Adrenal gland (tissue), 5 donors: ENCODE measurements at regions not wholly inside any gene's neighbourhood (a gene's known extent, or its start where the extent isn't known, plus 50 kb on each side); places are given as distances from the start of the nearest gene placed in this dataset.

ENCODE experiments used
- POLR2A ChIP-seq, 2 donors: fragments of 450-650 bp; IDR thresholded peaks; one replicate each; pipeline ENCODE4 v1.6.1; 2017; ENCODE audit warnings: antibody characterized with exemption in 2 of 2, mild to moderate bottlenecking in 2 of 2, moderate library complexity in 1 of 2
- TF ChIP-seq, protein P1 (sequence below), 6 experiments: fragments of 450-650 bp in 4 of 6; fragments of 200-600 bp in 2 of 6; sonication (generic) in 1 of 6; IDR thresholded peaks; 1 replicate in 5 of 6; 2 replicates in 1 of 6; pipeline versions ENCODE4 v1.5.1 to v1.8.0; 2016 to 2021; ENCODE audit warnings: antibody characterized with exemption in 6 of 6, mild to moderate bottlenecking in 2 of 6, moderate library complexity in 1 of 6
- donor health status: DM: no; HTN: no; CAD: no.

DNA sequence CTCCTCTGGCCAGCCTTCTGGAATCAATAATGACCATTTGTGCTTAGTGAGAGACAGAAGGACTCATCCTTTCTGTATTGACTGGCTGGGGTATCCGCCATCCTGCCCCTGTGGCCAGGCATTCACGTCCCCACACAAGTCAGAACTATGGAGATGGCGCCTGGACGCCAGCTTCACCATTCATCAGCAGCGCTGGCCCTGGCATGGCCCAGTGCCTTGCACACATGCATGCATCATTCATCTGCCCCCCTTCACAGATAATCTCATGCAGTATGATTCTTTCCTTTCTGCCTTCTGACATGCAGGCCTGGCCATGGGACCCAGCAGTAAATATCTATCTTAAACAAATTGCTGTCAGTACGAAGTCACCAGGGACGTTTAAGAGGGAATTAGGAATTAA lies 114.8 kb upstream of the MKI67 start:
- TF ChIP-seq, protein P1, sequence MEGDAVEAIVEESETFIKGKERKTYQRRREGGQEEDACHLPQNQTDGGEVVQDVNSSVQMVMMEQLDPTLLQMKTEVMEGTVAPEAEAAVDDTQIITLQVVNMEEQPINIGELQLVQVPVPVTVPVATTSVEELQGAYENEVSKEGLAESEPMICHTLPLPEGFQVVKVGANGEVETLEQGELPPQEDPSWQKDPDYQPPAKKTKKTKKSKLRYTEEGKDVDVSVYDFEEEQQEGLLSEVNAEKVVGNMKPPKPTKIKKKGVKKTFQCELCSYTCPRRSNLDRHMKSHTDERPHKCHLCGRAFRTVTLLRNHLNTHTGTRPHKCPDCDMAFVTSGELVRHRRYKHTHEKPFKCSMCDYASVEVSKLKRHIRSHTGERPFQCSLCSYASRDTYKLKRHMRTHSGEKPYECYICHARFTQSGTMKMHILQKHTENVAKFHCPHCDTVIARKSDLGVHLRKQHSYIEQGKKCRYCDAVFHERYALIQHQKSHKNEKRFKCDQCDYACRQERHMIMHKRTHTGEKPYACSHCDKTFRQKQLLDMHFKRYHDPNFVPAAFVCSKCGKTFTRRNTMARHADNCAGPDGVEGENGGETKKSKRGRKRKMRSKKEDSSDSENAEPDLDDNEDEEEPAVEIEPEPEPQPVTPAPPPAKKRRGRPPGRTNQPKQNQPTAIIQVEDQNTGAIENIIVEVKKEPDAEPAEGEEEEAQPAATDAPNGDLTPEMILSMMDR (IDR thresholded peaks at IDR 0.05), result no peak
- no peak for TF ChIP-seq POLR2A (IDR thresholded peaks at IDR 0.05)
